Psoas muscle (tissue), 7 donors: ENCODE measurements at regions not wholly inside any gene's neighbourhood (a gene's known extent, or its start where the extent isn't known, plus 50 kb on each side); places are given as distances from the start of the nearest gene placed in this dataset.

ENCODE experiments used
- ATAC-seq, 4 donors: fragments of 200-7000 bp; cut with Tn5 transposase; one replicate each; pipeline ENCODE4 v1.9.1; 2020; ENCODE audit warnings: moderate library complexity in 3 of 4, mild to moderate bottlenecking in 2 of 4
- DNase-seq, 2 donors: peaks; one replicate each; pipeline ENCODE4 v3.0.0-alpha.2; 2020
- H3K27ac ChIP-seq: fragments of 200-600 bp; one replicate; pipeline ENCODE4 v1.8.0; 2022
- H3K27me3 ChIP-seq, 3 donors: fragments of 200-600 bp in 1 of 3; one replicate each; pipeline versions ENCODE4 v1.6.1 to v1.8.0; 2013 to 2022; ENCODE audit warnings: low read length in 2 of 3, mild to moderate bottlenecking in 2 of 3, moderate library complexity in 1 of 3; ENCODE audit not compliant: insufficient read depth in 3 of 3
- H3K36me3 ChIP-seq, 2 donors: fragments of 200-600 bp in 1 of 2; one replicate each; pipeline versions ENCODE4 v1.6.1 to v1.8.0; 2013 to 2022; ENCODE audit warnings: low read depth in 1 of 2, mild to moderate bottlenecking in 1 of 2, moderate library complexity in 1 of 2; ENCODE audit not compliant: insufficient read depth in 1 of 2
- H3K4me1 ChIP-seq: fragments of 200-600 bp; one replicate; pipeline ENCODE4 v1.8.0; 2022
- H3K4me3 ChIP-seq: fragments of 200-600 bp; one replicate; pipeline ENCODE4 v1.8.0; 2022; ENCODE audit warnings: mild to moderate bottlenecking
- H3K9me3 ChIP-seq: fragments of 200-600 bp; one replicate; pipeline ENCODE4 v1.8.0; 2022
- WGBS, 3 donors: extraction: QIAGEN DNeasy Blood & Tissue Kit; methylation state at CpG; one replicate each; pipeline versions ENCODE4 v1.1.6 to v1.1.7; 2013; 5-methylcytosine and 5-hydroxymethylcytosine counted together
- intact Hi-C, 2 donors: fragments of 100-400 bp; cut with DNase I; formaldehyde crosslinking; loops; one replicate each; pipeline versions ENCODE4 v1.11.0 to v1.14.2; 2022
- TF ChIP-seq, protein P1 (sequence below): fragments of 200-600 bp; IDR thresholded peaks from one replicate; pipeline ENCODE4 v1.8.0; 2022; ENCODE audit warnings: antibody characterized with exemption
- donor health status: healthy with polysubstance abuse.
- donor health status: DM: no; HTN: no; CAD: no; lungs with moderate emphysema.
- donor health status: Bipolar disorder and iron deficiency.
- donor health status: healthy.
- donor health status: DM: yes; HTN: yes; CAD: no.
- donor health status: DM: no; HTN: no; CAD: no.
- donor health status: DM: yes; HTN: yes; CAD: no.

DNA sequence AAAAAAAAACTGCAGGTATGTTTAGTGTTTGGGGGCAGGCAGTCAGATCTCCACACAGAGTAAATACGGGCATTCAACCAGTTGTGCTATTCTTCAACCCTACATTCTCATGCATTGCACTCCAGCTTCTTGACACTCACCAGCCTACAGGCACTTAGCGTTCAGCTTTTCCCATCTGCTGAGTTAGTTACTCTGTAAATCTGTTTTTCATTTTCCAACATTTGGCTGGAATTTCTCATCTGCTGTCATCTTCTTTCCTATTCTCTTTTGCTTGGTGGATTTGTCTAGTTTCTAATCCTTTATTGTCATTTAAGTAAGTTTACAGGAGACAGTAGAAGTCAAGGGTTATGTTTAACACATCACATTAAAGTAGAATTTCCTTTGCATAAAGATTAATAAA is 1318.9 kb downstream of the OLFM4 start:
- no peaks in the 10 kb centered on the region for H3K36me3 ChIP-seq
- H3K9me3 ChIP-seq: no peaks in the 10 kb centered on the region
- H3K27me3 ChIP-seq: no peaks in the 10 kb centered on the region
- intact Hi-C loops: no loop called here
- ATAC-seq (no peak), DNase-seq (no peak)
- H3K27ac ChIP-seq: no peak overlapping the region
- WGBS, 3 donors: 69 to 78% (median 77%) methylated on average over 2 of the region's 2 CpGs
- TF ChIP-seq, protein P1, sequence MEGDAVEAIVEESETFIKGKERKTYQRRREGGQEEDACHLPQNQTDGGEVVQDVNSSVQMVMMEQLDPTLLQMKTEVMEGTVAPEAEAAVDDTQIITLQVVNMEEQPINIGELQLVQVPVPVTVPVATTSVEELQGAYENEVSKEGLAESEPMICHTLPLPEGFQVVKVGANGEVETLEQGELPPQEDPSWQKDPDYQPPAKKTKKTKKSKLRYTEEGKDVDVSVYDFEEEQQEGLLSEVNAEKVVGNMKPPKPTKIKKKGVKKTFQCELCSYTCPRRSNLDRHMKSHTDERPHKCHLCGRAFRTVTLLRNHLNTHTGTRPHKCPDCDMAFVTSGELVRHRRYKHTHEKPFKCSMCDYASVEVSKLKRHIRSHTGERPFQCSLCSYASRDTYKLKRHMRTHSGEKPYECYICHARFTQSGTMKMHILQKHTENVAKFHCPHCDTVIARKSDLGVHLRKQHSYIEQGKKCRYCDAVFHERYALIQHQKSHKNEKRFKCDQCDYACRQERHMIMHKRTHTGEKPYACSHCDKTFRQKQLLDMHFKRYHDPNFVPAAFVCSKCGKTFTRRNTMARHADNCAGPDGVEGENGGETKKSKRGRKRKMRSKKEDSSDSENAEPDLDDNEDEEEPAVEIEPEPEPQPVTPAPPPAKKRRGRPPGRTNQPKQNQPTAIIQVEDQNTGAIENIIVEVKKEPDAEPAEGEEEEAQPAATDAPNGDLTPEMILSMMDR: no peak
- no peak overlapping the region for H3K4me3 ChIP-seq
- H3K4me1 ChIP-seq: no peaks in the 10 kb centered on the region

DNA sequence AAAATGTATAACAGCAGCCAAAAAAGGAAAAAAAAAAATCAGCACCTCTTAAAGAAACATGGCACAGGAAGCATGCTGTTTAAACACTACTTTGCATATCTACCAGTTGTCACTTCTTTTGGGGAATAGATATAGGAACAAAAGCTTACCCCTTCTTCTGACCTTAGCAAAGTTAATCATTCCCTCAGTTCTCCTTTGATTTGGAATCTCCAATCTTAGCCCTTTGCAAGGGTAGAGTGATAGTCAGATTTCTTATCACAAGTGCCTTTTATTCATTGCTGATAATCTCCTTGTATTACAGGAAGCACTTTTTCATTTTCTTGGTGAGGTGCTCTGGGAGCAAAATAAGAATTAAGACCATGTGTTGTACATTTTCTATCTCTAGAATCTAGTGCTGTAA is 1327.6 kb downstream of the OLFM4 start:
- ATAC-seq: no peak
- Histone ChIP-seq H3K36me3 (no peaks in the 10 kb centered on the region), H3K4me1 (no peaks in the 10 kb centered on the region), H3K27me3 (no peaks in the 10 kb centered on the region), H3K27ac (no peak overlapping the region), H3K9me3 (no peaks in the 10 kb centered on the region), H3K4me3 (no peak overlapping the region)
- TF ChIP-seq, protein P1: no peak
- no peak for DNase-seq
- intact Hi-C loops: no loop called here

DNA sequence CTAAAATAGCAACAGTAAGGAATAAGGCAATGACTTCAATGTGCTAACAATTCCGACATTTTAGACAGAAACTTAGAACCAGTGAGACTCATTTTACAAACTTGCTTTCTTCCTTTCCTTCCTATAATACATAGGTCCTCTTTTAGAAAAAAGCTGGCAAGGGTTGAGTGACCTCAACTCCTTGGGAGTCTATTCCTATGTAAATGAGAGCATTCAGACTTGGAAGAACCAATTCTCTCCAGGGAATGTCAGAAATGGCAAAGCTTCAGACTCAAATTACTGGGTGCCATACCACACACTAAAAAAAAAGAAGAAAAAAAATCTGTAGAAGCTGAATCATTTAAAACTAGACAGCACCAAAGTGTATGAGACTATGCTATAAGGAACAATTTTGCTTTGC is 1328.2 kb downstream of the OLFM4 start:
- TF ChIP-seq, protein P1: no peak
- no peaks in the 10 kb centered on the region for H3K4me1 ChIP-seq
- ATAC-seq (no peak), DNase-seq (no peak)
- H3K27me3 ChIP-seq: no peaks in the 10 kb centered on the region
- H3K36me3 ChIP-seq: no peaks in the 10 kb centered on the region
- H3K9me3 ChIP-seq: no peaks in the 10 kb centered on the region
- H3K27ac ChIP-seq: no peak overlapping the region
- intact Hi-C loops: no loop called here
- H3K4me3 ChIP-seq: no peak overlapping the region
- 50 to 68% (median 62%) methylated on average over 1 of the region's 1 CpG for WGBS, 3 donors

DNA sequence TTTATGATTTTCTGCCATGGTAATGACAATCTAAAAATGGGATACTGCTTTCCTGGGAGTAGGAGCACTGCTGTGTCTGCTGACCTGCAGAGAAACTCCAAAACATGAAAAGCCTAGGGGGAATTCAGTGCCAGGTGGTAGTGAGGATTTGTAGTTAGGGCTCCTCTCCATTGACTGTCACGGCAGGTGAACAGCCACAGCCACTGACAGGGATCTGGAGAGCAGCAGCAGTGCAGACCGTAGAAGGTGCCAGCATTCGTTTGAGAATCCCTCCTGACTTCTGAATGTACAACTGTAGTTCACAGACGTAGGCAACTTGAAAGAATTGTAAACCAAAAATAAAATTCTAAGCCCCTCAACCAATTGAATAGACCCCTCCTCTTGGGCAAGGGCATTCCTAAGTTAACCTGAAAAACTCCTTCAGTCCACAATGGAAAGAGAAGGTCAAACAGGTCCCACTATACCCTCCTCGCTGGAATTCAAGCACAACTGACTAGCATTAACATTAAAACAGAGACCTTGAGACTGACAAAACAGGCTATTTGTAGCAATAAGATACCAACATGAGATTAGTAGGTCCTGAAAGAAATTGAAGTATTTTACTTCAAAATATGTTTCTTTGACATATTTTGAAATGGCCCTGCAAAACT is 1328.8 kb downstream of the OLFM4 start:
- H3K9me3 ChIP-seq: no peaks in the 10 kb centered on the region

More for the DNA sequence above, 1328.8 kb downstream of the OLFM4 start:
- TF ChIP-seq, protein P1: no peak
- no peaks in the 10 kb centered on the region for H3K4me1 ChIP-seq
- H3K36me3 ChIP-seq: no peaks in the 10 kb centered on the region
- no peak for DNase-seq
- H3K27me3 ChIP-seq: no peaks in the 10 kb centered on the region
- H3K27ac ChIP-seq: no peak overlapping the region
- 63 to 67% (median 67%) methylated on average over 5 of the region's 5 CpGs for WGBS, 3 donors
- intact Hi-C loops: no loop called here
- no peak for ATAC-seq
- H3K4me3 ChIP-seq: no peak overlapping the region
